Activated naive CD8-positive, alpha-beta T cell treated with anti-CD3 and anti-CD28 coated beads for 36 hours (primary cell): ENCODE measurements at regions not wholly inside any gene's neighbourhood (a gene's known extent, or its start where the extent isn't known, plus 50 kb on each side); places are given as distances from the start of the nearest gene placed in this dataset.
"Not testable (repeated sequence)": the region's sequence is repeated elsewhere in the genome, so short reads cannot be mapped to it uniquely, and the experiment has no call there.

ENCODE experiments used
- DNase-seq: peaks from one replicate; pipeline ENCODE4 v3.0.0; 2021
- H3K27ac Mint-ChIP-seq: one replicate; pipeline ENCODE4 v1.8.0; 2022; ENCODE audit warnings: mild to moderate bottlenecking, moderate library complexity, mixed read lengths
- H3K27me3 Mint-ChIP-seq: one replicate; pipeline ENCODE4 v1.8.0; 2022; ENCODE audit warnings: mild to moderate bottlenecking, mixed read lengths
- H3K36me3 Mint-ChIP-seq: one replicate; pipeline ENCODE4 v1.8.0; 2021; ENCODE audit warnings: mild to moderate bottlenecking, mixed read lengths
- H3K4me1 Mint-ChIP-seq: one replicate; pipeline ENCODE4 v1.8.0; 2021; ENCODE audit warnings: mixed read lengths
- H3K4me3 Mint-ChIP-seq: one replicate; pipeline ENCODE4 v1.8.0; 2022; ENCODE audit warnings: mild to moderate bottlenecking, moderate library complexity, mixed read lengths
- H3K9me3 Mint-ChIP-seq: one replicate; pipeline ENCODE4 v1.8.0; 2022; ENCODE audit warnings: mixed read lengths

- Mint-ChIP-seq H3K27me3 (peaks cover 12% of the 10 kb centered on the region), H3K27ac (no peak overlapping the region), H3K4me3 (no peak overlapping the region), H3K36me3 (no peaks in the 10 kb centered on the region), H3K4me1 (no peaks in the 10 kb centered on the region), H3K9me3 (no peaks in the 10 kb centered on the region)
- DNase-seq = no peak
These were observed 254.6 kb downstream of the SMARCA2 start for GRCh38 chr9:2269778-2270177.

- Mint-ChIP-seq H3K4me3 (no peak overlapping the region), H3K27me3 (peaks cover 12% of the 10 kb centered on the region), H3K4me1 (no peaks in the 10 kb centered on the region), H3K36me3 (no peaks in the 10 kb centered on the region), H3K27ac (no peak overlapping the region), H3K9me3 (no peaks in the 10 kb centered on the region)
- no peak for DNase-seq
These were observed 255.4 kb downstream of the SMARCA2 start for GRCh38 chr9:2270565-2270964.

- DNase-seq = no peak
- H3K4me1 Mint-ChIP-seq = no peaks in the 10 kb centered on the region
- H3K36me3 Mint-ChIP-seq = no peaks in the 10 kb centered on the region
- no peaks in the 10 kb centered on the region for H3K9me3 Mint-ChIP-seq
- no peak overlapping the region for H3K27ac Mint-ChIP-seq
- peaks cover 12% of the 10 kb centered on the region for H3K27me3 Mint-ChIP-seq
- H3K4me3 Mint-ChIP-seq = no peak overlapping the region
These were observed 256.3 kb downstream of the SMARCA2 start for GRCh38 chr9:2271426-2271825.

GRCh38 chr9:2274762-2275161 is 259.6 kb downstream of the SMARCA2 start:
- Mint-ChIP-seq H3K4me3 (no peak overlapping the region), H3K9me3 (no peaks in the 10 kb centered on the region), H3K27ac (no peak overlapping the region), H3K36me3 (no peaks in the 10 kb centered on the region), H3K4me1 (no peaks in the 10 kb centered on the region), H3K27me3 (peaks cover 7% of the 10 kb centered on the region)
- no peak for DNase-seq

- Mint-ChIP-seq H3K27ac (no peak overlapping the region), H3K36me3 (no peaks in the 10 kb centered on the region), H3K27me3 (peaks cover 5% of the 10 kb centered on the region), H3K4me1 (no peaks in the 10 kb centered on the region), H3K4me3 (no peak overlapping the region), H3K9me3 (no peaks in the 10 kb centered on the region)
- DNase-seq = no peak
These were observed 261.1 kb downstream of the SMARCA2 start for GRCh38 chr9:2276296-2276695.

- H3K36me3 Mint-ChIP-seq, H3K27ac Mint-ChIP-seq, H3K4me1 Mint-ChIP-seq, H3K4me3 Mint-ChIP-seq, H3K9me3 Mint-ChIP-seq, H3K27me3 Mint-ChIP-seq, DNase-seq: not testable (repeated sequence)
These were observed 262.0 kb downstream of the SMARCA2 start for GRCh38 chr9:2277133-2277532.

GRCh38 chr9:2277644-2278043 is 262.5 kb downstream of the SMARCA2 start:
- not testable (repeated sequence) for H3K4me3 Mint-ChIP-seq, DNase-seq, H3K27ac Mint-ChIP-seq, H3K36me3 Mint-ChIP-seq, H3K4me1 Mint-ChIP-seq, H3K27me3 Mint-ChIP-seq, H3K9me3 Mint-ChIP-seq

GRCh38 chr9:2279138-2279537 is 264.0 kb downstream of the SMARCA2 start:
- not testable (repeated sequence) for H3K27me3 Mint-ChIP-seq, DNase-seq, H3K9me3 Mint-ChIP-seq, H3K36me3 Mint-ChIP-seq, H3K4me3 Mint-ChIP-seq, H3K4me1 Mint-ChIP-seq, H3K27ac Mint-ChIP-seq

GRCh38 chr9:2281031-2281802 is 266.1 kb downstream of the SMARCA2 start:
- peaks cover 5% of the 10 kb centered on the region for H3K27me3 Mint-ChIP-seq
- H3K36me3 Mint-ChIP-seq = no peaks in the 10 kb centered on the region
- H3K4me3 Mint-ChIP-seq = no peak overlapping the region
- H3K9me3 Mint-ChIP-seq = no peaks in the 10 kb centered on the region
- no peaks in the 10 kb centered on the region for H3K4me1 Mint-ChIP-seq
- DNase-seq = no peak
- H3K27ac Mint-ChIP-seq = no peak overlapping the region

- Mint-ChIP-seq H3K27ac (no peak overlapping the region), H3K27me3 (peaks cover 6% of the 10 kb centered on the region), H3K36me3 (no peaks in the 10 kb centered on the region), H3K9me3 (no peaks in the 10 kb centered on the region), H3K4me3 (no peak overlapping the region), H3K4me1 (no peaks in the 10 kb centered on the region)
- DNase-seq = no peak
These were observed 266.6 kb downstream of the SMARCA2 start for GRCh38 chr9:2281803-2282185.

- no peak overlapping the region for H3K27ac Mint-ChIP-seq
- no peak for DNase-seq
- H3K4me1 Mint-ChIP-seq = no peaks in the 10 kb centered on the region
- no peaks in the 10 kb centered on the region for H3K9me3 Mint-ChIP-seq
- H3K27me3 Mint-ChIP-seq = peaks cover 10% of the 10 kb centered on the region
- H3K36me3 Mint-ChIP-seq = no peaks in the 10 kb centered on the region
- H3K4me3 Mint-ChIP-seq = no peak overlapping the region
These were observed 269.6 kb downstream of the SMARCA2 start for GRCh38 chr9:2284770-2285169.

- Mint-ChIP-seq H3K36me3 (no peaks in the 10 kb centered on the region), H3K27ac (no peak overlapping the region), H3K4me1 (no peaks in the 10 kb centered on the region), H3K4me3 (no peak overlapping the region), H3K27me3 (peaks cover 10% of the 10 kb centered on the region), H3K9me3 (no peaks in the 10 kb centered on the region)
- DNase-seq = no peak
These were observed 270.5 kb downstream of the SMARCA2 start for GRCh38 chr9:2285416-2286332.

GRCh38 chr9:2286333-2286705 is 271.2 kb downstream of the SMARCA2 start:
- H3K27ac Mint-ChIP-seq = no peak overlapping the region
- no peaks in the 10 kb centered on the region for H3K4me1 Mint-ChIP-seq
- H3K4me3 Mint-ChIP-seq = no peak overlapping the region
- no peaks in the 10 kb centered on the region for H3K36me3 Mint-ChIP-seq
- H3K9me3 Mint-ChIP-seq = no peaks in the 10 kb centered on the region
- peaks cover 13% of the 10 kb centered on the region for H3K27me3 Mint-ChIP-seq
- no peak for DNase-seq

- no peak overlapping the region for H3K4me3 Mint-ChIP-seq
- no peaks in the 10 kb centered on the region for H3K36me3 Mint-ChIP-seq
- H3K4me1 Mint-ChIP-seq = no peaks in the 10 kb centered on the region
- no peak overlapping the region for H3K27ac Mint-ChIP-seq
- peaks cover 16% of the 10 kb centered on the region for H3K27me3 Mint-ChIP-seq
- H3K9me3 Mint-ChIP-seq = no peaks in the 10 kb centered on the region
- no peak for DNase-seq
These were observed 271.8 kb downstream of the SMARCA2 start for GRCh38 chr9:2286825-2287455.

- Mint-ChIP-seq H3K27ac (no peak overlapping the region), H3K4me3 (no peak overlapping the region), H3K4me1 (no peaks in the 10 kb centered on the region), H3K36me3 (no peaks in the 10 kb centered on the region), H3K27me3 (peaks cover 16% of the 10 kb centered on the region), H3K9me3 (no peaks in the 10 kb centered on the region)
- DNase-seq = no peak
These were observed 273.2 kb downstream of the SMARCA2 start for GRCh38 chr9:2288309-2288708.
